DMS 273 (cell line): ENCODE measurements at regions not wholly inside any gene's neighbourhood (a gene's known extent, or its start where the extent isn't known, plus 50 kb on each side); places are given as distances from the start of the nearest gene placed in this dataset.

Experiments
- DNase-seq: peaks from one replicate; lab custom pipeline; 2025; ENCODE audit not compliant: unreplicated experiment; lab: John Stamatoyannopoulos, UW

- no peak for DNase-seq
Observed at GRCh38 chr3:19093084-19093483, 55.2 kb upstream of the KCNH8 start.

DNA sequence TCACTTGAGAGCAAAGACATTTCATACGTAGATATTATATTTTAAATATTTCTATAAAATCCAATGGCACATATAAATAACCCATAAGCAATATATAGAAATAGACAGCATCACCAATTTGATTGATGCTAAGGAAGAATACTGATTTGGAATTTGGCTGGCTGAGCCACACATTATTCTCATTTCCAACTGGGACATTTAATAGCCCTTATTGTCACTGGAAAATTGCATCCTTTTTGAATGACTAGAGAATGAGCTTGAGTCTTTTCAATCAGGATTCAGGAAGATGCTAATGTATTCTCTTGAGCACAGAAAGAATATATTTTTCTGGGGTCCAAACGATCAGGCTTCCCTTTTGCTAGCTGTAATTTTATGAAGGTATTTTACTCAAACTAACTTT lies 70.9 kb upstream of the KCNH8 start:
- no peak for DNase-seq

DNA sequence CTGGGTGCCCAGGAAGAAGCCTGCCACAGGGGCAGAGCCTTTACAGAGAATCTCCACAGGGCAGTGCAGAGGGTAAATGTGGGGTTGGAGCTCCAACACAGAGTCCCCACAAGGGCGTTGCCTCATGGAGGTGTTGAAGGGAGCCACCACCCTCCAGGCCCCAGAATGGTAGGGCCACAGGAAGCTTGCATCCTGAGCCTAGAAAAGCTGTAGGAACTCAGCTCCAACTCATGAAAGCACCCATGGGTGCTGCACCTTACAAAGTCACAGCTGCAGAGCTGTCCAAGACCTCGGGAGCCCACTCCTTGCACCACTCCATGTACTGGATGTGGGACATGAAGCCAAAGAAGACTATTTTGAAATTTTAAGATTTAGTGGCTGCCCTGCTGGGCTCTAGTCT lies 73.3 kb upstream of the KCNH8 start:
- no peak for DNase-seq

GRCh38 chr3:19074257-19074900 lies 73.9 kb upstream of the KCNH8 start:
- no peak for DNase-seq

- DNase-seq, result no peak
Observed at GRCh38 chr3:19073341-19074105, 74.8 kb upstream of the KCNH8 start.

- no peak for DNase-seq
Observed at GRCh38 chr3:19070325-19070724, 78.0 kb upstream of the KCNH8 start.

DNA sequence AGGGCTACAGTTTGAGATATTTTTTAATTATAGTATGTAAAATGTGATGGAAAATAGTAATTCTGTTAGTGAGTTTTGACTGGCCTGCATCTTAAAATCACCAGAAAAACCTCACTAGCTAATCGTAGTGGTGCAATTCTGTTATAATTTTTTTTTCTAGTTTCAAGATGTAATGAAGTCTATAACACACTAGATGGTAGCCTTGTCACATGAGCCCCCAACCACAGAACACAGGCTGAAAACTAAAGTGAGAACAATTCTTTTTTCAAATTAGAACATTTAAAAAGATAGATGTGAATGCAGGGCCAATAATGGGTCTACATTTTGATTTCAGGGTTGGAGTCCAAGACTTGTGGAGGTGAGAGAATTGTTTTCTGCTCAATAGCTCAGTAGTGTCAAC lies 83.3 kb upstream of the KCNH8 start:
- peak; percentile 14 for DNase-seq

DNA sequence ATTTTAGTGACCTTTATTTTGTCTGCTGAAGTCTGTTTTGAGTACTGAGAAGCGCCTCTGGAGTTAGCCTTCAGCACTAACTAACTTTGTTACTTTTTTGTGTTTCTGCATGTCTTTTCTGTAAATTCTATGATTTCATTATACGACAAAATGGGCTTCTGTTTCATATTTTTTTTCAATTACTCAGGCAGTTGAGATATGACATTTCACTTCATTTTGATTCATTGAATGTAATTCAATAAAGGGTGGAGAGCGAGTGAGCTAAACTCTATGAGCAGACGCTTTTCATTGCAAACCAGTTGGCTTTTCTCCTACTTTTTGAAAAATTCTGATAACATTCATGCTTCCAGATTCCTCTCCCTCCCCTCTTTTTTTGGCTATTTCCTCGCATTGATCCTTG lies 84.4 kb upstream of the KCNH8 start:
- no peak for DNase-seq

DNA sequence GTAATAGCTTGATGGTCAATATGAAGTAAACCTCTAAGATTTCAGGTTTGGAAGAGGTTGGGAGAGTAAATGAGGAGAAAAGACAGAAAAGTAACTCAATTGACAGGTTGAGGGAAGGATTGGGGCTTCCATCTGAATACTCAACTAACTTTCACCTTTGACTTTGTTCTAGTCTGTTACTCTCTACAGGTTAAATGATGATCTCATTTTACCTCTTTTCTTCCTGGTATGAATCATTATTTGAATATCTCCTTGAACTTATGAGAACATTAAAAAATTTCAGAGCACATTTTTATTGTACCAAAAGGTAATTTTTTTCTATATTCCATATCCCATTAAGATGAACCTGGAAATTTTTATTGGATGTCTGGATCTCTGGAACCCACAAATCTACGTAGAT lies 87.9 kb upstream of the KCNH8 start:
- DNase-seq, result no peak

- DNase-seq, result no peak
Observed at GRCh38 chr3:19052874-19053273, 95.4 kb upstream of the KCNH8 start.

DNA sequence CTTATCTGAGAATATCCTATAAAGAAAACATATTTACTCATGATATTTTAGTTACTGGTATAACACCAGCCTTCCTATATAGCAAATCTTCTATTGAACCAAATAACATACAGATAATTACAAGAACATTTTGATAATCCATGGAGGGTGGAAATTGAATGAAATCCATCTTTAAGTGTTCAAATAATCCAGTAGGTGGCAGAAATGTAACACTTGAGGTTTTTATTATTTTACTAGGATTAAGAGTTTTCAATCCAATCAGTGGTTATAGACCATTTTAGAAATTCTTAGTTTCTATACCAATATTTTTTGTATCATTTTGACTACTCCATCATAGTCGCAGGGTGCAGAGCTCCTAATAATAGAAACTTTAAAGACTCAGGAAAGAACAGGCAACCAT lies 101.9 kb upstream of the KCNH8 start:
- peak; percentile 1 for DNase-seq

- DNase-seq, result no peak
Observed at GRCh38 chr3:19030522-19030839, 117.8 kb upstream of the KCNH8 start.

DNA sequence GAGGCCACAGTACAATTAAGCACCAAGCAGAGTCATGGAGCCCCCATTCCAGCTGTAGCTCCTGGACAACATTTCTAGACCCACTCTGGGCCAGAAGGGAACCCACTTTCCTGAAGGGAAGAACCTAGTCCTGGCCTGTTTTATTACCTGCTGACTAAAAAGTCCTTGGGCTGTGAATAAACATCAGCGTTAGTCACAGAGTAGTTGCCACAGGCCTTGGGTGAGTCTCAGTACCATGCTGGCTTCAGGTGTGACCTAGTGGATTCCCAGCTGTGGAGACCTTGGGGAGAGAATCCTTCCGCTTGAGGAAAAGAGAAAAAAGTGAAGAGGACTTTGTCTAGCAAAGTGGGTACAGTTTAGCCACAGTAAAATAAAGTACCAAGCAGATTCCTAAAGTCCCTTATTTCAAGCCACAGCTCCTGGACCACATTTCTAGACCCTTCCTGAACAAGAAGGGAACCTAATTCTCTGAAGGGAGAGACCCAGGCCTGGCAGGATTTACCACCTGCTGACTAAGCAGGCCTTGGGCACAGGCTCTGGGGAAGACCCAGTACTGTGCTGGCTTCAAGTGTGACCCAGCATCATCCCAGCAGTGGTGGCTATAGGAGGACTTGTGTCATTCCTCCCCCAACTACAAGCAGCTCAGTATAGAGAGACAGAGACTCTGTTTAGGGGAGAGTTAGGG lies 118.3 kb upstream of the KCNH8 start:
- DNase-seq, result no peak

- DNase-seq, result no peak
Observed at GRCh38 chr3:19025441-19025840, 122.9 kb upstream of the KCNH8 start.

DNA sequence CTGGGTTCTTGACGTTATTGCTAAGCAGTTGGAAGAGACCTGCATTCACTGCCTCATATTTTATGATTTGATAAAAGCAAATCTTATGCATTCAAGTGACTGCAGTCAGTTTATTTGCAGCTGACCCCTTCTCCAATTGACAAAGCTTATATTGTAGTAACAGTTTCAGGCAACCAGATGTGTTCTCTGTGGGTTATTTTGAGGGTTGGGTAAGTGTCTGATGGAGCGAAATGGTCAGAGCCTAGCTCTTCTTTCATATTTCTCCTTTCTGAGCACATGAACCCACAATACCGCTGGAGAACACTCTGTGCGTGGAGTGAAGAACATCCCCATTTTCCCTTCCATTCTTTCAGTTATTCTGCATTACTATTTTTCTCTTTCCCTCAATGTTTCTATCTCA lies 125.8 kb upstream of the KCNH8 start:
- DNase-seq, result no peak

GRCh38 chr3:19016851-19017250 lies 131.5 kb upstream of the KCNH8 start:
- no peak for DNase-seq

- no peak for DNase-seq
Observed at GRCh38 chr3:19013879-19014278, 134.4 kb upstream of the KCNH8 start.

DNA sequence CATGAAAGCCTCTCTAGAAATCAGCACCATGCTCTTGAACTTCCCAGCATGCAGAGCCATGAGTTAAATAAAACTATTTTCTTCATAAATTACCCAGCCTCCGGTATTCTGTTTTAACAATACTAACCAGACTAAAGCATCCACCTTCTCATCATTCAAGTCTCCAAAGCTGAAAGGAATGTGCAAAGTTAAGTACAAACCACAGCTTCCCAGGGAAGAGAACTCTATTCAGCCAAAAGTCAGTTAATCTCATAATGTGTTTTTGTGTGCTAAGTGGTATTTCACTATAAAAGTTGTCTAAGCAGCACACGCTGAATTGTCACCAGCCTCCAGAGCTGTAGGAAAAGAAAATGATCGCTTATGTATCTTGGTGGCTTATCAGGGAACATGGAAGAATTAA lies 135.5 kb upstream of the KCNH8 start:
- DNase-seq, result no peak

DNA sequence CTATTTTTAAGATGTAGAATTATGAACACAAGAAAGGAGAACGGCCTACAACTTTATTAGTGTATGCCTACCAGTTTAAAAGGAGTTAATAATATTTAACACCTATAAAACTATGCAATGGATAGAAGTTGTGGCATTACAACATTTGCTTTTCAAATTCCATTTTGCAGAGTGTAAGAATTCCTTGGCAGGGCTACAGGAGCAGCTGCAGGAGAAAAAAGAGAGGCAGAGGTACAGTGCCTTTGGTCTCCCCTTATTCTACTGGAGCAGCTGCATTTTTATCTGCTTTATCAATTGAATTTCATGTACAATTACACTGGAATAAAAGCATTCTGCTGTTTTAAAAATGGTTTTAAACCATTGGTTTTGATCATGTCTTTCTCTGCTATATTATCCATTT lies 145.7 kb upstream of the KCNH8 start:
- no peak for DNase-seq

- no peak for DNase-seq
Observed at GRCh38 chr3:18998069-18998468, 150.2 kb upstream of the KCNH8 start.

- no peak for DNase-seq
Observed at GRCh38 chr3:18992709-18993108, 155.6 kb upstream of the KCNH8 start.

DNA sequence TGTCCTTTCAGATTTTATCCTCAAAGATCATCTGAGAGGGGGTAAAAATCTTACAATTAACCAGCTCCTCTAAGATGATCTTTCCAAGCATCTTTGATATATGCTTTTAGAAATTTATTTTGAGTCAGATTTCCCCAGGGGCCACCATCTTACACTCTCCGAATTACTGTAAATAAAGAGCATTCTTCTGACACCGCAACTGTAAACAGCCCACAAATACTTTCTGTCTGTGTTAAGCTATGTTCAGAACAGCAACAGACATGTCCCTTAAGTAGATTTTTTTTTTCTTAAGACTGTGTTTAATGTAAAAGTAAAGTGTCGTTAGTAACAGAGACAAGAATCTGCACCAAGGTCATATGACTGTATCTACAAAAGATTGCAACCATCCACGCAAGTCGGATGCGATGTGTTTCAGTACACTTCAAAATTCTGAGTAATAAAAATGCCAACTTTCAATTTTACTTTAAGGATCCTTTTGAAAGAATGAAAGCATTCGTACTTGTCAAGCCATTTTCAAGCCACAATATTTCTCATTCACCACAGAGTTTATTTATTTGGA lies 159.0 kb upstream of the KCNH8 start:
- DNase-seq, result no peak
